NT2/D1 (cell line): ENCODE measurements at regions not wholly inside any gene's neighbourhood (a gene's known extent, or its start where the extent isn't known, plus 50 kb on each side); places are given as distances from the start of the nearest gene placed in this dataset.

ENCODE experiments used
- SUZ12 ChIP-seq: IDR thresholded peaks from 2 replicates; pipeline ENCODE4 v1.6.1; 2011; ENCODE audit not compliant: insufficient read length, insufficient read depth; ENCODE audit errors: extremely low read depth
- YY1 ChIP-seq: IDR thresholded peaks from 2 replicates; pipeline ENCODE4 v1.6.1; 2011; ENCODE audit not compliant: insufficient read length, insufficient read depth
- ZNF274 ChIP-seq: IDR thresholded peaks from 2 replicates; pipeline ENCODE4 v1.6.1; 2011; ENCODE audit warnings: mild to moderate bottlenecking, low read depth, low read length

DNA sequence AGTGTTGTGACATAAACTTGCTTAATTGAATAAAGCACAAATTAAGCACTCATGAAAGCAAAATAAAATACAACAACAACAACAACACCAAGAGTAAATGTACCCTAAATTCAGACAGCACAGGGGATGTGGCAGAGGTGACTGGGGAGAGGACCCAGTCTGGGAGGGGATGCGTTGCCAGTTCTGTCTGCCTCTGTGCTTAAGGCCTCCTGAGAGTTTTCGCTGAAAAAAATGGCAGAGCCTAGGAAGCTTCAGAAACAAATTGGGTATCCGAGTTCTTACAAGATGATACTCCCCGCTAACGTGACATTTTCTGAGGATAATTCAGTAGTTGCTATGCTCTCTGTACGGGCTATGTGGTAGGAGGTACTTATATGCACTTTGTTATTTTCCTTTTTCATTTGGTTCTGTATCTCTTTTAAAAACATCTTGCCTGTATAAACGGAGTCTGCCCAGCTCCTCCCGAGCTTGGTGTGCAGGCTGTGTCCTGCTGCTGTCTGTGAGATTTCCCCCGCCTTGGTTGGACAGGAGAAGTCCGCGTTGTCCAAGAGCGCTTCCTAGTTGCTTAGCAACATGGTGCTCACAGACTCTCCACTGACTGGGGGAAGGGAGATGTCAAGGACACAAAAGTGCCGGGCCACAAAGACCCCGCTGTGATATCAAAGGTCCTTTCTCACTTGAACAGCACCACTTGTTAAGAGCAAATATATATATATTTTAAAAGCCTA, 134.2 kb upstream of the CPHXL start:
- TF ChIP-seq ZNF274 (no peak), YY1 (no peak), SUZ12 (no peak)
